Keratinocyte (primary cell): ENCODE measurements at regions not wholly inside any gene's neighbourhood (a gene's known extent, or its start where the extent isn't known, plus 50 kb on each side); places are given as distances from the start of the nearest gene placed in this dataset.

Experiments used
- DNase-seq: peaks from one replicate; pipeline ENCODE4 v3.0.0-alpha.2; 2011; ENCODE audit warnings: low read depth, missing footprints, low spot score
- FAIRE-seq: peaks from 2 replicates; lab custom pipeline; 2011; peaks lifted over from hg19 to GRCh38; lab: Jason Lieb, UNC
- H2AFZ ChIP-seq: 2 replicates; pipeline ENCODE4 v1.6.0; 2012; ENCODE audit warnings: low read length, control low read depth, inconsistent platforms; ENCODE audit not compliant: control insufficient read depth
- H3K27ac ChIP-seq: 2 replicates; pipeline ENCODE4 v1.5.1; 2011; ENCODE audit warnings: low read length; ENCODE audit not compliant: control insufficient read depth, insufficient read depth
- H3K27me3 ChIP-seq: 3 replicates; pipeline ENCODE4 v1.6.0; 2011; ENCODE audit warnings: low read length; ENCODE audit not compliant: control insufficient read depth, insufficient read depth; ENCODE audit errors: extremely low read depth
- H3K36me3 ChIP-seq, 2 experiments: 2 replicates in 1 of 2; 3 replicates in 1 of 2; pipeline ENCODE4 v1.5.1; 2011; ENCODE audit warnings: low read length in 2 of 2, mild to moderate bottlenecking in 1 of 2; ENCODE audit not compliant: control insufficient read depth in 2 of 2, insufficient read depth in 2 of 2; ENCODE audit errors: extremely low read depth in 1 of 2
- H3K4me1 ChIP-seq: 3 replicates; pipeline ENCODE4 v1.5.1; 2011; ENCODE audit warnings: low read length; ENCODE audit not compliant: control insufficient read depth, insufficient read depth; ENCODE audit errors: extremely low read depth
- H3K4me2 ChIP-seq: 3 replicates; pipeline ENCODE4 v1.6.0; 2011; ENCODE audit warnings: low read depth, low read length; ENCODE audit not compliant: control insufficient read depth, insufficient read depth; ENCODE audit errors: extremely low read depth
- H3K4me3 ChIP-seq, 3 experiments: fragments of 200-600 bp in 1 of 3; sonication (generic) in 1 of 3; 2 replicates in 2 of 3; 3 replicates in 1 of 3; pipeline ENCODE4 v1.5.1; 2011 to 2016; ENCODE audit warnings: low read length in 3 of 3, mild to moderate bottlenecking in 3 of 3, control low read depth in 2 of 3, inconsistent platforms in 1 of 3, low read depth in 1 of 3, mixed read lengths in 1 of 3, mixed run types in 1 of 3, moderate library complexity in 1 of 3; ENCODE audit not compliant: control insufficient read depth in 2 of 3, insufficient read depth in 2 of 3; ENCODE audit errors: extremely low read depth in 1 of 3
- H3K79me2 ChIP-seq: 2 replicates; pipeline ENCODE4 v1.6.0; 2012; ENCODE audit warnings: low read length; ENCODE audit not compliant: control insufficient read depth, insufficient read depth
- H3K9ac ChIP-seq: 3 replicates; pipeline ENCODE4 v1.6.0; 2011; ENCODE audit warnings: low read length; ENCODE audit not compliant: control insufficient read depth, insufficient read depth; ENCODE audit errors: extremely low read depth
- H3K9me1 ChIP-seq: 3 replicates; pipeline ENCODE4 v1.6.0; 2011; ENCODE audit warnings: low read length; ENCODE audit not compliant: control insufficient read depth, insufficient read depth; ENCODE audit errors: extremely low read depth
- H3K9me3 ChIP-seq: 2 replicates; pipeline ENCODE4 v1.5.1; 2012; ENCODE audit warnings: low read depth, low read length; ENCODE audit not compliant: control insufficient read depth
- H4K20me1 ChIP-seq: 3 replicates; pipeline ENCODE4 v1.6.0; 2011; ENCODE audit warnings: low read length; ENCODE audit not compliant: control insufficient read depth, insufficient read depth; ENCODE audit errors: extremely low read depth
- EZH2 ChIP-seq: IDR thresholded peaks from one replicate; pipeline ENCODE4 v1.6.1; 2012; ENCODE audit warnings: inconsistent platforms, mild to moderate bottlenecking, low read length, moderate library complexity
- dilution Hi-C: fragments of 300-500 bp; cut with MboI; formaldehyde crosslinking; loops from one replicate; pipeline ENCODE4 v1.7.0; 2020; ENCODE audit warnings: low sequenced_read_pairs; ENCODE audit not compliant: extremely low pct_ligation_motif_present
- TF ChIP-seq, protein P1 (sequence below), 3 experiments: IDR thresholded peaks in 1 of 3; conservative IDR thresholded peaks in 1 of 3; optimal IDR thresholded peaks in 1 of 3; 2 replicates in 2 of 3; 3 replicates in 1 of 3; pipeline versions ENCODE3 to v1.5.1; 2011; ENCODE audit warnings: low read length in 3 of 3, mild to moderate bottlenecking in 3 of 3, moderate library complexity in 2 of 3, control low read depth in 1 of 3, inconsistent platforms in 1 of 3; ENCODE audit not compliant: insufficient read depth in 2 of 3; ENCODE audit errors: extremely low read depth in 1 of 3

DNA sequence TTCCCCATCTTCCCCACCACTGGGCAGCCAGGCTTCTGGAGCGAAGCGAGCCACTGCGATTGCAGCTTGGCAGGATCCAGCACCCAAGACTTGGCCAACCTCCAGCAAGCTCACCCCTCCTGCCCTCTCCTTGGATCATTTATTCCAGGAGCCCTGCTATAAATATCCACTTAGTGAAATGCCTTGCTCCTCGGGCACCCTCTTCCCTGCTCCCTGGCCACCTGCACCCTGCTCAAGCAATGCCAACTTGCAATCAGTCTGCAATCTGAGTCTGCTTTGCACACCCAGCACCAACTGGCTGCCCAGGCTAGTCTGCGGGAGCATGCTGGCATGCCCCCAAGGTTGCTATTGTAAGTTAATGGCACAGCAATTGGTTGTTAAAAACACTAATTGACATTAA is 666.0 kb downstream of the MED13L start:
- H2AFZ ChIP-seq, result no peak overlapping the region
- FAIRE-seq, result no peak
- no peak overlapping the region for H3K9ac ChIP-seq
- H3K79me2 ChIP-seq, result no peaks in the 10 kb centered on the region
- H3K4me3 ChIP-seq, result no peak overlapping the region
- H3K9me1 ChIP-seq, result no peaks in the 10 kb centered on the region
- no peaks in the 10 kb centered on the region for H3K9me3 ChIP-seq
- dilution Hi-C loops, result no loop called here
- H3K27me3 ChIP-seq, result no peaks in the 10 kb centered on the region
- no peaks in the 10 kb centered on the region for H3K4me1 ChIP-seq
- no peak overlapping the region for H3K4me2 ChIP-seq
- no peak for DNase-seq
- H3K36me3 ChIP-seq, result no peaks in the 10 kb centered on the region
- TF ChIP-seq EZH2, result no peak
- TF ChIP-seq, protein P1, sequence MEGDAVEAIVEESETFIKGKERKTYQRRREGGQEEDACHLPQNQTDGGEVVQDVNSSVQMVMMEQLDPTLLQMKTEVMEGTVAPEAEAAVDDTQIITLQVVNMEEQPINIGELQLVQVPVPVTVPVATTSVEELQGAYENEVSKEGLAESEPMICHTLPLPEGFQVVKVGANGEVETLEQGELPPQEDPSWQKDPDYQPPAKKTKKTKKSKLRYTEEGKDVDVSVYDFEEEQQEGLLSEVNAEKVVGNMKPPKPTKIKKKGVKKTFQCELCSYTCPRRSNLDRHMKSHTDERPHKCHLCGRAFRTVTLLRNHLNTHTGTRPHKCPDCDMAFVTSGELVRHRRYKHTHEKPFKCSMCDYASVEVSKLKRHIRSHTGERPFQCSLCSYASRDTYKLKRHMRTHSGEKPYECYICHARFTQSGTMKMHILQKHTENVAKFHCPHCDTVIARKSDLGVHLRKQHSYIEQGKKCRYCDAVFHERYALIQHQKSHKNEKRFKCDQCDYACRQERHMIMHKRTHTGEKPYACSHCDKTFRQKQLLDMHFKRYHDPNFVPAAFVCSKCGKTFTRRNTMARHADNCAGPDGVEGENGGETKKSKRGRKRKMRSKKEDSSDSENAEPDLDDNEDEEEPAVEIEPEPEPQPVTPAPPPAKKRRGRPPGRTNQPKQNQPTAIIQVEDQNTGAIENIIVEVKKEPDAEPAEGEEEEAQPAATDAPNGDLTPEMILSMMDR (optimal IDR thresholded peaks at IDR 0.05 in 1 of 3, IDR thresholded peaks at IDR 0.05 in 1 of 3, conservative IDR thresholded peaks at IDR 0.05 in 1 of 3; ENCODE audit: extremely low read depth in 1 of 3, insufficient read depth in 2 of 3, low read length in 3 of 3), result no peak
- no peak overlapping the region for H3K27ac ChIP-seq
- H4K20me1 ChIP-seq, result no peaks in the 10 kb centered on the region

DNA sequence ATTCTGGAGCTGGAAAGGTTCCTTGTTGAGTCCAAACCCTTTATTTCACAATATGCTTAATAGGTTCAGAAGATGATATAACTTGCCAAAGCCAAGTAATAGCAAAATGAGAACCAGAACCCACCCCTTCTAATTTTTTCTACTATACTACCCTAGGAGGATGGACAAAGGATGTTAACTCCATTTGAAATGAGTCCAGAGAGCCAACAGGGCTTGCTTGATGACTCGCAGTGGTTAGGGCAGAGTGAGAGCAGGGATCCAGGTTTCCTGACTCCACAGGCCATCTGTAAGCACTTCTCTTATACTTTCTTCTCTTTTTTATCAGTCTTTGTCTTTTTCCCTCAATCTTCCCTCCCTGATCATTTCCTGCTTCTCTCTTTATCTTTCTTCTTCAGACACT is 668.1 kb downstream of the MED13L start:
- dilution Hi-C loops, result no loop called here
- Histone ChIP-seq H3K27ac (no peak overlapping the region), H3K9ac (no peak overlapping the region), H3K4me3 (no peak overlapping the region), H3K36me3 (no peaks in the 10 kb centered on the region), H3K4me1 (no peaks in the 10 kb centered on the region), H3K27me3 (peaks cover 4% of the 10 kb centered on the region), H3K9me1 (no peaks in the 10 kb centered on the region), H4K20me1 (no peaks in the 10 kb centered on the region), H3K79me2 (no peaks in the 10 kb centered on the region), H2AFZ (no peak overlapping the region), H3K4me2 (no peak overlapping the region), H3K9me3 (no peaks in the 10 kb centered on the region)
- DNase-seq (no peak), FAIRE-seq (no peak)
- TF ChIP-seq, protein P1 (optimal IDR thresholded peaks at IDR 0.05 in 1 of 3, IDR thresholded peaks at IDR 0.05 in 1 of 3, conservative IDR thresholded peaks at IDR 0.05 in 1 of 3; ENCODE audit: extremely low read depth in 1 of 3, insufficient read depth in 2 of 3, low read length in 3 of 3), result no peak
- TF ChIP-seq EZH2, result no peak
